ENCODE measurements at regions not wholly inside any gene's neighbourhood (a gene's known extent, or its start where the extent isn't known, plus 50 kb on each side); places are given as distances from the start of the nearest gene placed in this dataset.

DNA sequence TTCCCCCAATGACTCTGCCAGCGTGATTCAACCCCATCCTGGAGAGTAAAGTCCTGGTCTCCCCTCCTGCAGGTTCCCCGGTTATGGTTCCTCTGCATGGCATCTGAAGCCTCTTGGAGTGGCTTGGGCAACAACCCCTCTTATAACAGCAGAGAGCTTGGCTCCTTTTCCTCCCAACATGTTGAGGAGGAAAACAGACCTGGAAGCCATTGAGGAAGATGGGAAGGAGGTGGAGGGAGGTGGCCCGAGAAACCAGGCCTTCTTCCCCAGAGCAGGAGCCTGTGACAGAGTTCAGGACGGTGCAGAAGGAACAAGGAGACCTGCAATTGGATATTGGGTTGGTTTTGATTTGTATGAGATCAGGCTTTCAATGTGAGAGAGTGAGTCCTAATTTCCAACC, 184.0 kb upstream of the ADCY1 start:
- TF ChIP-seq, protein P1, sequence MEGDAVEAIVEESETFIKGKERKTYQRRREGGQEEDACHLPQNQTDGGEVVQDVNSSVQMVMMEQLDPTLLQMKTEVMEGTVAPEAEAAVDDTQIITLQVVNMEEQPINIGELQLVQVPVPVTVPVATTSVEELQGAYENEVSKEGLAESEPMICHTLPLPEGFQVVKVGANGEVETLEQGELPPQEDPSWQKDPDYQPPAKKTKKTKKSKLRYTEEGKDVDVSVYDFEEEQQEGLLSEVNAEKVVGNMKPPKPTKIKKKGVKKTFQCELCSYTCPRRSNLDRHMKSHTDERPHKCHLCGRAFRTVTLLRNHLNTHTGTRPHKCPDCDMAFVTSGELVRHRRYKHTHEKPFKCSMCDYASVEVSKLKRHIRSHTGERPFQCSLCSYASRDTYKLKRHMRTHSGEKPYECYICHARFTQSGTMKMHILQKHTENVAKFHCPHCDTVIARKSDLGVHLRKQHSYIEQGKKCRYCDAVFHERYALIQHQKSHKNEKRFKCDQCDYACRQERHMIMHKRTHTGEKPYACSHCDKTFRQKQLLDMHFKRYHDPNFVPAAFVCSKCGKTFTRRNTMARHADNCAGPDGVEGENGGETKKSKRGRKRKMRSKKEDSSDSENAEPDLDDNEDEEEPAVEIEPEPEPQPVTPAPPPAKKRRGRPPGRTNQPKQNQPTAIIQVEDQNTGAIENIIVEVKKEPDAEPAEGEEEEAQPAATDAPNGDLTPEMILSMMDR (IDR thresholded peaks at IDR 0.05) = no peak
- no peak for DNase-seq (ENCODE audit: low spot score)

DNA sequence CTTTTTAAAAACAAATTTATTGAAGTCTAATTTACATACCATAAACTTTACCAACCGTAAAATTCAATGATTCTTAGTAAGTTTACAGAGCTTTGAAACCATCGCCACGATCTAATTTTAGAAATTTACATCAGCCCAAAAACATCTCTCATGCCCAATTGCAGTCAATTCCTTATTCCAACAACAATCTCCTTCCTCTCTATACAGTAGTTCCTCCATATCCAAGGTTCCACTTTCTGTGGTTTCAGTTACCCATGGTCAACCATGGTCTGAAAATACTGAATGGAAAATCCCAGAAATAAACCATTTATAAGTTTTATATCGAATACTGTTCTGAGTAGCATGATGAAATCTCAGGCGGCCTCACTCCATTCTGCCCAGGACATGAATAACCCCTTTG, 183.4 kb upstream of the ADCY1 start:
- ATAC-seq (ENCODE audit: low FRiP score) (no peak), DNase-seq (ENCODE audit: low spot score) (no peak)
- TF ChIP-seq, protein P1 (IDR thresholded peaks at IDR 0.05) = no peak

More for the DNA sequence above, 184.0 kb upstream of the ADCY1 start:
- no peak for ATAC-seq (ENCODE audit: low FRiP score)

DNA sequence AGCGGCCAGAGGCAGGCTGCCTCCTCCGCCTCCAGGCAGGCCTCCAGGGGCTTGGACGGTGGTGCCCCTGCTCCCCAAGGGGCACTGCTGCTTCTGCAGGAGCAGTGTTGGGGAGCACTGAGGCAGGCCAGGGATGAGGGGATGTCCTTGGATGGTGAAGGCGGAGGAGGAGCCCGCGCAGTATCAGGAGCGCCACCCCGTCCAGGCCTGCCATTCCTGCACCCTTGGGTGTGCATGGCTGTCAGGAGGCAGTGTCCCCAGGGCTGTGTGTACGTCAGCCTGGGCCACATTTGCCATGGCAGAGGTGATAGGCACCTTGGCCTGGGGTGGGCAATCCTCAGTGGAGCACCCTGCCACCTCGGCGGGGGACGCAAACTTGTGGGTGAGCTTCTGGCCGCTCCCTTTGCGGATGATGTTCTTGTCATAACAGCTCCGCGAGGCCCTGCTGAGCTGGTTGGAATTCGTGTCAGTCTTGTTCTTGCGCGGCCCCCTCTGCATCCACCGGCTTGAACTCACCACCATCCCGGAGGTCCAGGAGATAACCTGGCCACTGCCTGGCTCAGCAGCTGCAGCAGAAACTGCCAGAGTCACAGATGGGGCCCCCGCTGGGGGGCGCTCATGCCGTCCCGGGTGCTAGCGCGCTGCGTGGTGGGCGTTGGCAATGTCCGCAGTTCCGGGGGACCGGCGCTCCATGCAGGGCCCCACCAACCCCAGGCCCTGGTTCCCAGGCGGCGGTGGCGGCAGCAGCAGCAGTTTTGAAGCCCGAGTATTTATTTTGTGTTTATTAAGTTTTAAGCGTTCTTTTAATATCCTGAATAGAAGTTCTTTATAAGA, 182.3 kb upstream of the ADCY1 start:
- TF ChIP-seq, protein P1 (IDR thresholded peaks at IDR 0.05) = no peak
- ATAC-seq (ENCODE audit: low FRiP score) = no peak
- DNase-seq (ENCODE audit: low spot score) = no peak

DNA sequence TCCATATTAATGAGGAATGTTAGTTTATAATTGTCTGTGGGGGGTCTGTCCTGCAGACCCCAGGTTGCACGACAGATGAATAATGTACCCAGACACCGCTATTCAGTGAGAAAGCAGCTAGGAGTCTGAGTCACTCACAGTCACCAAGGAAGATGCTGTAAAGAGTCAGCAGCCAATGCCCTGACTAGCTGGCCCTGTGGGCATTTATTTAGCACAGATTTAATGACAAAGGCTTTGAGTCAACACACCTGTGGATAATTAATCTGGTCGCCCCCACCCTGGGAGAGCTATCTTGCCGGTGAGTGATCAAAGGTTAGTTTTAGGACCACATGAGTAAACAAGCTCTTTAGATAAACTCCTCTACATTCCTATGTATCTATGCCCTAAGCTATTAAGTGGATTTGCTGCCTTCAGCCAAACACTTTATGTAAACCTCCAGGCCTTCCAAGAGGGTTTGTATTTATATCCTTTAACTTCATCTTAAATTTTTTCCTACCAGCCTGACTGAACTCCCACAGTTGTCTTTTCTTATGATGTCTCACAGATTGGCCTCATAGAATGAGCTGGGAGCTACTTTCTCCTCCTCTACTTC, 180.0 kb upstream of the ADCY1 start:
- TF ChIP-seq, protein P1 (IDR thresholded peaks at IDR 0.05) = no peak
- DNase-seq (ENCODE audit: low spot score) (no peak), ATAC-seq (ENCODE audit: low FRiP score) (no peak)

DNA sequence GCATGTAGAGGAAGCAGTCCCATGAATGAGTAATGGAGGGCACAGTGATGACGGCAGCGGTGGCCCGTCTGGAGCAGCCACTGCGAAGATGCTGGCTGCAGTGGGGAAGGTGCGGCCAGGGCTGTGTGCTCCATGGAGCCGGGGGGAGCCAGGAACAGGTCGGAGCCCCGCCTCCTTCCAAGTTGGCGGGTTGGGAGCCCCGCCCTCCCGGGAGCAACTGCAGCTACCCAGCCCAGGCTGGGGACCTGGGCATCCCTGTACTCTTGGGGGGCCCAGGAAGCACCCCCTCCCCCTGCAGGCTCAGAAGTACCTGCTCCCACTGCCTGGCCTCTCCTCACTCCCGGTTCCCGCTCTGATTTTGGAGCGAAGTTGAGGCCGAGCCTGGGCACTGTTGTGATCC, 175.1 kb upstream of the ADCY1 start:
- no peak for ATAC-seq (ENCODE audit: low FRiP score)

DNA sequence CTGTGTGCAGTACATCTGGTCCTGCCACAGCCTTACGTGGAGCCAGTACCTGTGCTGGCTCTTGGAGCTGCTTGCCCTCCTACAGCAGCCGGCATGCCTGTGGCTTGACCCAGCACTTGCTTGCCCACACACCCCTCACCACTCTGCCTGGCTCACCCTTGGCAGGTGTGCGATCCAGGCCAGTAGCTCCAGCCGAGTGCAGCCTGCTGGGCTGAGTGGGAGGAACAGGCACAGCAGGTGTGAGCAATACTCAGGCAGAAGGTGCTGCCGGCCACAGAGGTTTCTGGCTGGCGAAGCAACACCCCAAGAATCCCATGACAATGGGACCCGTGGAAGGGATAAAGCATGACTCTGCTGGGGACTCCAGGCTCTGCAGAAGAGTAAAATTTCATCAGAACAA, 173.5 kb upstream of the ADCY1 start:
- DNase-seq (ENCODE audit: low spot score) (no peak), ATAC-seq (ENCODE audit: low FRiP score) (no peak)
- TF ChIP-seq, protein P1 (IDR thresholded peaks at IDR 0.05) = no peak

More for the DNA sequence above, 175.1 kb upstream of the ADCY1 start:
- no peak for DNase-seq (ENCODE audit: low spot score)
- TF ChIP-seq, protein P1 (IDR thresholded peaks at IDR 0.05) = no peak

DNA sequence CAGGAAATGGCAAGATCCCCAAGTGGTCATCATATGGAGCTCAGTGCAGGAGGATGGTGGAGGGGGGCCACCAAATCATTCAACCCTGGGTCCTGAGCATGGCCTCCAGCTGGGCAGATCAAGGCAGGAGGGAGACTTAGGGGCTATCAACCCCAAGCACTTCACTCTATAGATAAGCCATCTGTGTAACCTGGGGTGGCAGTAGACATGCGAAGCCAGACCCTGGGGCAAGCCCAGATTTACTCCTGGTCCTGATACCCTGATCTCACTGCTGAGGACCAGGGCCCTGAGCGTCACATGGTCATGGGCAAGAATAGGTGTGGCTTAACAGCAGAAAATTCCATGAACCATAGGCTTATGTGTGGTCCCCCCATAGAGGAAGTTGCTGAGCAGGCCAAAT, 173.0 kb upstream of the ADCY1 start:
- TF ChIP-seq, protein P1 (IDR thresholded peaks at IDR 0.05) = no peak
- ATAC-seq (ENCODE audit: low FRiP score) = no peak

More for the DNA sequence above, 173.0 kb upstream of the ADCY1 start:
- DNase-seq (ENCODE audit: low spot score) = no peak
